Smooth muscle cell (in vitro differentiated cells): ENCODE measurements at regions not wholly inside any gene's neighbourhood (a gene's known extent, or its start where the extent isn't known, plus 50 kb on each side); places are given as distances from the start of the nearest gene placed in this dataset.

Experiments used
- DNase-seq: peaks from one replicate; lab custom pipeline; 2025; ENCODE audit not compliant: unreplicated experiment; lab: John Stamatoyannopoulos, UW
- H2AFZ ChIP-seq: fragments of 200-600 bp; sonication (generic); 2 replicates; pipeline ENCODE4 v1.6.0; 2016; ENCODE audit warnings: antibody characterized with exemption, low read depth, mild to moderate bottlenecking
- H3F3A ChIP-seq: fragments of 200-600 bp; sonication (generic); 2 replicates; pipeline ENCODE4 v1.6.0; 2017; ENCODE audit warnings: antibody characterized with exemption, low read depth
- H3K27ac ChIP-seq: fragments of 200-600 bp; sonication (generic); 2 replicates; pipeline ENCODE4 v1.5.1; 2016; ENCODE audit warnings: low read depth, mild to moderate bottlenecking
- H3K27me3 ChIP-seq: fragments of 200-600 bp; sonication (generic); 2 replicates; pipeline ENCODE4 v1.6.1; 2016; ENCODE audit warnings: low read depth, mild to moderate bottlenecking
- H3K36me3 ChIP-seq: fragments of 200-600 bp; sonication (generic); 2 replicates; pipeline ENCODE4 v1.5.1; 2016; ENCODE audit warnings: low read depth
- H3K4me1 ChIP-seq: fragments of 200-600 bp; sonication (generic); 2 replicates; pipeline ENCODE4 v1.5.1; 2016; ENCODE audit warnings: low read depth
- H3K4me2 ChIP-seq: fragments of 200-600 bp; sonication (generic); 2 replicates; pipeline ENCODE4 v1.6.0; 2016; ENCODE audit warnings: mild to moderate bottlenecking
- H3K4me3 ChIP-seq: fragments of 200-600 bp; sonication (generic); 2 replicates; pipeline ENCODE4 v1.5.1; 2016; ENCODE audit warnings: mild to moderate bottlenecking
- H3K79me2 ChIP-seq: fragments of 200-600 bp; sonication (generic); 2 replicates; pipeline ENCODE4 v1.6.0; 2016; ENCODE audit warnings: low read depth, mild to moderate bottlenecking
- H3K9ac ChIP-seq: fragments of 200-600 bp; sonication (generic); 2 replicates; pipeline ENCODE4 v1.6.0; 2016; ENCODE audit warnings: low read depth
- H3K9me3 ChIP-seq: fragments of 200-600 bp; sonication (generic); replicated peaks from 2 replicates; pipeline ENCODE4 v1.5.1; 2016; ENCODE audit warnings: low read depth
- H4K20me1 ChIP-seq: fragments of 200-600 bp; sonication (generic); 2 replicates; pipeline ENCODE4 v1.6.0; 2016; ENCODE audit warnings: low read depth
- CTCF ChIP-seq: fragments of 200-600 bp; sonication (generic); IDR thresholded peaks from 2 replicates; pipeline ENCODE4 v1.5.1; 2017; ENCODE audit warnings: borderline replicate concordance, mild to moderate bottlenecking, antibody characterized with exemption; ENCODE audit not compliant: insufficient read depth, poor library complexity, severe bottlenecking
- WGBS: methylation state at CpG from one replicate; pipeline ENCODE4 v1.1.7; 2016; ENCODE audit warnings: low lambda C conversion rate; 5-methylcytosine and 5-hydroxymethylcytosine counted together

GRCh38 chr5:28451483-28451882 lies 1413.1 kb upstream of the CDH9 start:
- DNase-seq = no peak
- Histone ChIP-seq H3K4me3 (no peak overlapping the region), H3K79me2 (no peaks in the 10 kb centered on the region), H3K36me3 (no peaks in the 10 kb centered on the region), H2AFZ (no peak overlapping the region), H3K27me3 (no peaks in the 10 kb centered on the region), H3K9ac (no peak overlapping the region), H3F3A (no peaks in the 10 kb centered on the region), H3K9me3 (no peaks in the 10 kb centered on the region), H3K27ac (no peak overlapping the region), H3K4me1 (no peaks in the 10 kb centered on the region), H4K20me1 (no peaks in the 10 kb centered on the region), H3K4me2 (no peak overlapping the region)
- TF ChIP-seq CTCF = no peak

GRCh38 chr5:28450997-28451396 lies 1412.6 kb upstream of the CDH9 start:
- Histone ChIP-seq H3K4me2 (no peak overlapping the region), H3K79me2 (no peaks in the 10 kb centered on the region), H3K4me1 (no peaks in the 10 kb centered on the region), H3K36me3 (no peaks in the 10 kb centered on the region), H3K27ac (no peak overlapping the region), H4K20me1 (no peaks in the 10 kb centered on the region), H3K4me3 (no peak overlapping the region), H3F3A (no peaks in the 10 kb centered on the region), H3K9ac (no peak overlapping the region), H3K27me3 (no peaks in the 10 kb centered on the region), H2AFZ (no peak overlapping the region), H3K9me3 (no peaks in the 10 kb centered on the region)
- no peak for TF ChIP-seq CTCF
- DNase-seq = no peak
- 39% methylated on average over 3 of the region's 3 CpGs for WGBS

GRCh38 chr5:28448791-28449190 lies 1410.4 kb upstream of the CDH9 start:
- Histone ChIP-seq H3K4me2 (no peak overlapping the region), H4K20me1 (no peaks in the 10 kb centered on the region), H3K9me3 (no peaks in the 10 kb centered on the region), H3K4me3 (no peak overlapping the region), H3K27ac (no peak overlapping the region), H3K9ac (no peak overlapping the region), H3K4me1 (no peaks in the 10 kb centered on the region), H3K27me3 (no peaks in the 10 kb centered on the region), H2AFZ (no peak overlapping the region), H3K79me2 (no peaks in the 10 kb centered on the region), H3F3A (no peaks in the 10 kb centered on the region), H3K36me3 (no peaks in the 10 kb centered on the region)
- 87% methylated on average over 4 of the region's 4 CpGs for WGBS
- DNase-seq = no peak
- no peak for TF ChIP-seq CTCF

GRCh38 chr5:28430565-28431178 lies 1392.3 kb upstream of the CDH9 start:
- 75% methylated on average over 5 of the region's 5 CpGs for WGBS
- no peaks in the 10 kb centered on the region for H3K36me3 ChIP-seq
- H3F3A ChIP-seq = no peaks in the 10 kb centered on the region
- no peaks in the 10 kb centered on the region for H3K4me1 ChIP-seq
- no peaks in the 10 kb centered on the region for H4K20me1 ChIP-seq
- no peak for TF ChIP-seq CTCF
- no peak overlapping the region for H3K4me2 ChIP-seq
- no peak overlapping the region for H3K4me3 ChIP-seq
- no peaks in the 10 kb centered on the region for H3K9me3 ChIP-seq
- H3K27me3 ChIP-seq = no peaks in the 10 kb centered on the region
- no peaks in the 10 kb centered on the region for H3K79me2 ChIP-seq
- H3K9ac ChIP-seq = no peak overlapping the region
- no peak overlapping the region for H2AFZ ChIP-seq
- no peak for DNase-seq
- H3K27ac ChIP-seq = no peak overlapping the region
